Spleen (tissue), 7 donors: ENCODE measurements at regions not wholly inside any gene's neighbourhood (a gene's known extent, or its start where the extent isn't known, plus 50 kb on each side); places are given as distances from the start of the nearest gene placed in this dataset.

Experiments used
- CTCF ChIP-seq, 11 experiments: fragments of 200-600 bp in 7 of 11; fragments of 450-650 bp in 4 of 11; sonication (generic) in 4 of 11; IDR thresholded peaks in 8 of 11; conservative IDR thresholded peaks in 3 of 11; 1 replicate in 7 of 11; 2 replicates in 4 of 11; pipeline versions ENCODE4 v1.4.0 to v1.8.0; 2016 to 2021; ENCODE audit warnings: antibody characterized with exemption in 11 of 11, inconsistent platforms in 4 of 11, mild to moderate bottlenecking in 1 of 11
- POLR2AphosphoS5 ChIP-seq, 3 donors: sonication (generic); formaldehyde crosslinking; IDR thresholded peaks; one replicate each; pipeline ENCODE4 v1.5.1; 2017; ENCODE audit warnings: antibody characterized with exemption in 3 of 3
- donor health status: DM: no; HTN: no; CAD: no; lungs with moderate emphysema.
- donor health status: DM: no; HTN: no; CAD: no.
- donor health status: DM: no; HTN: no; CAD: no.

GRCh38 chr10:85535926-85536325 is 830.7 kb downstream of the GRID1 start:
- TF ChIP-seq CTCF (IDR thresholded peaks at IDR 0.05 in 8 of 11, conservative IDR thresholded peaks at IDR 0.05 in 3 of 11) (no peak), POLR2AphosphoS5 (IDR thresholded peaks at IDR 0.05) (no peak)
